Panc1 (cell line): ENCODE measurements at regions not wholly inside any gene's neighbourhood (a gene's known extent, or its start where the extent isn't known, plus 50 kb on each side); places are given as distances from the start of the nearest gene placed in this dataset.

Source experiments
- ATAC-seq: fragments of 200-7000 bp; cut with Tn5 transposase; 2 replicates; pipeline ENCODE4 v1.9.1; 2020; ENCODE audit warnings: mild to moderate bottlenecking, moderate library complexity
- BruUV-seq: library from RNA; stranded (reverse); fragments of 400-500 nt; replicated peaks from 2 replicates; lab custom pipeline; 2021; lab: Mats Ljungman, UMichigan
- CTCF ChIA-PET: fragments of 300-600 bp; sonication (Branson Sonifier 250); formaldehyde crosslinking; loops from one replicate; lab custom pipeline; 2022; ENCODE audit warnings: antibody characterized with exemption; lab: Charles Lee
- POLR2A ChIA-PET: fragments of 300-600 bp; sonication (Branson Sonifier 250); formaldehyde crosslinking; loops from one replicate; lab custom pipeline; 2022; ENCODE audit warnings: antibody characterized with exemption; lab: Charles Lee
- DNase-seq: peaks from one replicate; pipeline ENCODE4 v3.0.0-alpha.2; 2010; ENCODE audit warnings: low read depth, low spot score
- H3K27ac ChIP-seq: 2 replicates; pipeline ENCODE4 v1.5.1; 2011; ENCODE audit warnings: mild to moderate bottlenecking, low read length, inconsistent platforms
- H3K27me3 ChIP-seq: fragments of 200-500 bp; sonication (Bioruptor generic); 2 replicates; pipeline ENCODE4 v1.6.0; 2014; ENCODE audit warnings: low read length, inconsistent platforms; ENCODE audit not compliant: control insufficient read depth, insufficient read depth
- H3K36me3 ChIP-seq: fragments of 200-500 bp; sonication (Bioruptor generic); 2 replicates; pipeline ENCODE4 v1.5.1; 2014; ENCODE audit warnings: inconsistent platforms, mild to moderate bottlenecking, low read length, moderate library complexity; ENCODE audit not compliant: control insufficient read depth, insufficient read depth
- H3K4me1 ChIP-seq: 2 replicates; pipeline ENCODE4 v1.5.1; 2011; ENCODE audit warnings: inconsistent platforms, mild to moderate bottlenecking, low read length, moderate library complexity; ENCODE audit not compliant: control insufficient read depth, insufficient read depth
- H3K4me3 ChIP-seq, 2 experiments: 2 replicates each; pipeline ENCODE4 v1.5.1; 2011 to 2012; ENCODE audit warnings: low read depth in 2 of 2, low read length in 2 of 2, mild to moderate bottlenecking in 2 of 2, inconsistent platforms in 1 of 2, moderate library complexity in 1 of 2
- H3K9me3 ChIP-seq: fragments of 200-500 bp; sonication (Bioruptor generic); 2 replicates; pipeline ENCODE4 v1.5.1; 2014; ENCODE audit warnings: low read depth, mild to moderate bottlenecking, inconsistent platforms, low read length, moderate library complexity; ENCODE audit not compliant: control insufficient read depth, insufficient read depth
- CTCF ChIP-seq: fragments of 450-650 bp; IDR thresholded peaks from 2 replicates; pipeline ENCODE4 v1.5.1; 2017; ENCODE audit warnings: mild to moderate bottlenecking
- POLR2AphosphoS5 ChIP-seq: IDR thresholded peaks from 2 replicates; pipeline ENCODE4 v1.6.1; 2012; ENCODE audit warnings: mild to moderate bottlenecking, low read depth, low read length, moderate library complexity
- REST ChIP-seq, 2 experiments: IDR thresholded peaks; 2 replicates each; pipeline ENCODE4 v1.6.1; 2011 to 2012; ENCODE audit warnings: low read depth in 2 of 2, control low read depth in 1 of 2, low read length in 1 of 2, mild to moderate bottlenecking in 1 of 2, moderate library complexity in 1 of 2; ENCODE audit not compliant: insufficient read depth in 1 of 2
- SIN3A ChIP-seq: IDR thresholded peaks from 2 replicates; pipeline ENCODE4 v1.6.1; 2012; ENCODE audit warnings: low read depth, mild to moderate bottlenecking, low read length, moderate library complexity, borderline replicate concordance; ENCODE audit not compliant: insufficient read depth
- TCF7L2 ChIP-seq: IDR thresholded peaks from 2 replicates; pipeline ENCODE4 v1.6.1; 2011; ENCODE audit warnings: mild to moderate bottlenecking, low read depth, low read length, inconsistent platforms
- in situ Hi-C: cut with HindIII; loops from 2 replicates; pipeline ENCODE4 v1.10.0; 2016; ENCODE audit warnings: low sequenced_read_pairs, low pct_unique_long_range_greater_than_20kb
- intact Hi-C: fragments of 100-400 bp; cut with micrococcal nuclease; formaldehyde crosslinking; loops from one replicate; pipeline ENCODE4 v1.10.0; 2022; ENCODE audit not compliant: unreplicated experiment

GRCh38 chr1:219264561-219264960, 90.9 kb downstream of the LYPLAL1 start:
- peaks cover 5% of the 10 kb centered on the region; the same call in 1 of the 2 replicates for H3K9me3 ChIP-seq
- BruUV-seq = no TSS peak
- intact Hi-C loops (no loop called here), in situ Hi-C loops (no loop called here)
- H3K27ac ChIP-seq = no peak overlapping the region
- DNase-seq (no peak), ATAC-seq (no peak)
- CTCF ChIA-PET = no interaction called here
- no peak overlapping the region for H3K4me3 ChIP-seq
- TF ChIP-seq SIN3A = no peak
- no peak for TF ChIP-seq CTCF
- TF ChIP-seq TCF7L2 = no peak
- TF ChIP-seq POLR2AphosphoS5 = no peak
- no peak for TF ChIP-seq REST (IDR thresholded peaks at IDR 0.05; ENCODE audit: insufficient read depth in 1 of 2, low read depth in 2 of 2, low read length in 1 of 2)
- no peaks in the 10 kb centered on the region for H3K27me3 ChIP-seq
- H3K36me3 ChIP-seq = no peaks in the 10 kb centered on the region
- H3K4me1 ChIP-seq = no peaks in the 10 kb centered on the region
- POLR2A ChIA-PET = no interaction called here
